SK-MEL-5 (cell line): ENCODE measurements at regions not wholly inside any gene's neighbourhood (a gene's known extent, or its start where the extent isn't known, plus 50 kb on each side); places are given as distances from the start of the nearest gene placed in this dataset.
"Not testable (repeated sequence)": the region's sequence is repeated elsewhere in the genome, so short reads cannot be mapped to it uniquely, and the experiment has no call there.

Experiments used
- DNase-seq: peaks from one replicate; pipeline ENCODE4 v3.0.0-alpha.2; 2016; ENCODE audit warnings: low read depth, low spot score
- in situ Hi-C: cut with HindIII; loops from 2 replicates; pipeline ENCODE4 v1.10.0; 2016; ENCODE audit warnings: low sequenced_read_pairs, high pct_unique_total_duplicates, low pct_unique_long_range_greater_than_20kb

DNA sequence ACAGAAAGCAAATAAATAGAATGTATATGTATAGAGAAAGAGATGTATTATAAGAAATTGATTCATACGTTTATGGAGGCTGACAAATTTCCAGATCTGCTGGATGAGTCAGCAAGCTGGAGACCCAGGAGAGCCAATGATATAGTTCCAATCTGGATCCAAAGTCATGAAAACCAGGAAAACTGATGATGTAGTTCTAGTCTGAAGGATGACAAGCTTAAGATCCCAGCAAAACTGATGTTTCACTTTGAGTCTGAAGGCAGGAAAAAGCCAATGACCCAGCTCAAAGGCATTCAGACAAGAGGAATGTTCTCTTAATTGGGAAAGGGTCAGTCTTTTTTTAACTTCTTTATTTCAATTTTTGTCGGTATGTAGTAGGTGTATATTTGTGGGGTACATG lies 102.6 kb downstream of the LHFPL1 start:
- DNase-seq, result no peak
- in situ Hi-C loops, result no loop called here

DNA sequence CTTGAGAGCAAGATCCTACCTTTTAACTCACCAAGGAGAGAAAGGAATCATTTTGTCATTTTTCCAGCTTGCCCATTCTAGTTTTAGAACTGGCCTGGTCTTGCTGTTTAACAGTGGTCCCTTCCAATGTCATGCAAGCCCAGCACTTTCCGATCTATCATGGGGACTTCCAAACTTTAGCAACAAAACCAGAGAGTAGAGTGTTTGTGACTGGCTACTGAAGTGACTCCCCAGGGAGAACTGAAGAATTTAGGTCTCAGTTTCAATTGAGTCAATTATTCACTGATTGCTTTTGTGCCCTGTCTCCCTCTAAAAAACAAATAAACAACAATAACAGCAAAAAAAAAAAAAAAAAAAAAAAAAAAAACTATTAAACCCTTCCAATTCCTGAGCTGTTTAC lies 108.3 kb downstream of the LHFPL1 start:
- no peak for DNase-seq
- in situ Hi-C loops, result no loop called here

DNA sequence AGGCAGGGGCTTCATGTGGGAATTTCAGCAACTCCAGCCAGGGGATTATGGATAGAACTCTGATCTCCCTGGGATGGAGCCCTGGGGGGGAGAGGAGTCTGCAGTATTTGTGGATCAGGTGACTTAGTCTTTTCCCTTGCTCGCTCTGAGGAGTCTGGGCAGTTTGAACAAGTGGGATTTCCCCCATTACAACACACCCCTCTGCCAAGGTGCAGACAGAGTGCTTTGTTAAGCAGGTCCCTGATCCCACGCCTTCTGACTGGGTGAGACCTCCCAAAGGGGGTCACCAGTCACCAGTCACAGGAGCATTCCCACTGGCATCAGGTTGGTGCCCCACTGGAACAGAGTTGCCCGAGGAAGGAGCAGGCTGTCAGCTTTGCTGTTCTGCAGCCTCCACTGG lies 123.9 kb downstream of the LHFPL1 start:
- in situ Hi-C loops, result no loop called here
- no peak for DNase-seq

DNA sequence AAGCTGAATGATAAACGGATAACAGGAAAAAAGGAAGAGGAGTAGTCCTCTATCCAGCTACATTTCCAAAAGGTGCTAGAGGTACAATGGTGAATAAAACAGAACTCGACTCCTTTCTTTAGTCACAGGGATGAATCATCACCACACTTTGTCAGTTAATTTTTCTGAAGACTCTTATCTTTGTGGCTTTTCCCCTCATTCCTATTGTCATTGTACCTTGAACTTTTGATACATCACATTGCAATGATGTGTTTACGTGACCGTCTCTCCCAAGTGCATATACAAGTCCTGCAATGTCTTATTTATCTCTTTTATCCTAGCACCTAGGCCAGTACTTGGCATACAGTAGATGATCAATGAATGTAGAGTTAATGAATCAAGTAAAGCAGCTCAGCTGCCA lies 134.7 kb downstream of the LHFPL1 start:
- DNase-seq, result no peak
- in situ Hi-C loops, result no loop called here

DNA sequence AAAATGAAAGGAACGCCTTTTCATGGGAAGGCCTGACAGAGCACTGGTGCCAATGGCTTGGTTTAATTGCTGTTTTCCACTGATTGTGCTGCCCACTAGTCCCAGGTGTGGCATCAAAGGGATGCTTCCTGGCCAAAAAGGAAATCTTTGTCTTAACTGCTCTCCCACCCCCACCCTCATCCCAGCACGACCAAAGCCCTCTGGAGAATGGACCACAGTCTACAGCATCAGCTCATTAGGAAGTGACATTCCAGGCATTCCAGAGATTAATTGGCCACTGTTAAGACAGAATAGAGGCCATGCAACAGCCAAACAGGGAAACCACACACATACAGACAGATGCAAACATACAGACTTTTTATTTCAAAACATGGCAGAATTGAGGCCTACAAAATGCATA lies 143.2 kb downstream of the LHFPL1 start:
- DNase-seq, result no peak
- in situ Hi-C loops, result no loop called here

DNA sequence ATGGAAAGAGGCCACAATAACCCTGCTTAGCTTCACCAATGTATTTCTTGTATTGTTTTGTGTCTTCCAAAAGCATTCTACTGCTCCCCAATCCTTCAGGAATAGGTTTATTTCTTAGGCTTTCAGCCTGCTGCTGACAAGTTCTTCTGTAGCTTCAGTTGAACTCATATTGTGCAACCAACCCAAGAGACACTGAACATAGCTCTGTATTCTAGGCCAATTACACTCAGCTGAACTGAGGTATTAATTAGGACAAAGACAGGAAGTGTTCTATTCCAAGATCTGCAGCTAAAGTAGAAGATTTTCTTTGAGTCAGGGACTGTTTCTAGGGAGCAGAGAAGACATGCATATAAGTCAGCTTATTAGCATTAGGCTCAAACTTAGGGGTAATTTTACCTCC lies 151.8 kb downstream of the LHFPL1 start:
- DNase-seq, result no peak
- in situ Hi-C loops, result no loop called here

DNA sequence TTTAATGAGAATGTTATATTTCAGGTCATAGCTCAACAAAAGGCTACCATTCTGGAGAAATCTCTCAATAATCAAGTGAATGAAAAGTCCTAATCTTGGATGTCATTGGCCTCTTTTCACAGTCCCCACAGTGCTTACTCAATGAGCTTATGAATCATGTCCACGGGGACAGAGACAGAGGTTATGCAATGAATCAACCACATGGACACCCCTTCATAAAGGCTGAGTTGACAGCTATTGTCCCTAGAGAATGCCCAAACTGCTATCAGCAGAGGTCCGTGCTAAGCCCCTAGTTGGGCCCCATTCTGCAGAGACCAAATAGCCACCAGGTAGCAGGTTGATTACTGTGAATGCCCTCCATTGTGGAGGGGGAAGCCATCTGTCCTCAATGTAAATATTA lies 158.1 kb downstream of the LHFPL1 start:
- in situ Hi-C loops, result no loop called here
- no peak for DNase-seq

DNA sequence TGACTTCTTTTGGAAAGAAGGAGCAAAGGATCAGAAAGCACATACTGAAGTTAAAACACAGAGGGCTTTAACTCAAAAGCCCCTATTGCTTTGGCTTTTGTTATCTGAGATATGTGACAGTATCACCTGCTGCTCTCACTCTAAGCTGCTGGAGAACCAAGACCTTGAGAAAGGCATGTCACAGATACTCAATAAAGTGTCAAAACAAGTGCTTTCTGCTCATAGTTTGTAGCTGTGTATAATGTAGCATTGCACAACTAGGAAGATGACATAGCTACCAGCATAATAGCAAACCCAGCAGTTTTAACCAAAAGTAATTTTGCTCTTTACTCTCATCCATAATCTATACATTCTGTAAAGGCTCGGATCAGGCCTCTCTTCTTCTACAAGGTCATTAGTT lies 159.6 kb downstream of the LHFPL1 start:
- no peak for DNase-seq
- in situ Hi-C loops, result no loop called here

DNA sequence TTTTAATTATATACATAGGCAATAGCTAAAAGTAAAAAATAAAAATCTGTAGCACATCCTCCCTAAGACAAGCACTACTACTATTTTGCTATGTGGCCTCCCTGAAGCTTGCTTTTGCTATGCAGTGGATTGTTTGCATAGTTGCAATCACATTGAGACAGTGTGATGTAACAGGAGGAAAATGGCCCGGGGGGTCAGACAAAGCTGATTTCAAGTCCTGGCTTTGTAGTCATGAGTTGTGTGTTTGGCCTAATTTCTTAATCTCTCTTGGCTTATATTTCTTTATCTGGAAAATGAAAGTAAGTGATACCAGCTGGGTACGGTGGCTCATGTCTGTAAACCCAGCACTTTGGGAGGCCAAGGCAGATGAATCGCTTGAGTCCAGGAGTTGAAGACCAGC lies 166.6 kb downstream of the LHFPL1 start:
- in situ Hi-C loops, result no loop called here
- peak; percentile 6 for DNase-seq

DNA sequence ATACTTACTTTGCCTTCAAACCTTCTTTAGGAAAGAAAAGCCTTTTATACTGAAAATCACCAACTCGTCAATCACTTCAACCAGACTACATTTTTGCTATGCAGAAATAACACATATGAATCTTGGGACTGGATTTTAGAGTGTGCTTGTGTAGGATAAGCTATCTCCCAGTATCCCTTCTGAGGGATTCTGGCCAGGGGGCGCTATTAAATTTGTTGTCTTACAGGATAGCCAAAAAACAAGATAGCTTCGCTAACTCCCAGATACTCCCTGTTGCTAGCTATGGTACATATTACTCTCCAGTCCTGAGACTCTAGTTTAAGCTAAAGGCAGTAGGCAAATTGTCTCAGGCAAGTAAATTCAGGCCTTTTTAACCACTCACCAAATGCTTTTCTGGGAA lies 167.2 kb downstream of the LHFPL1 start:
- peak; percentile 50 for DNase-seq
- in situ Hi-C loops, result no loop called here

DNA sequence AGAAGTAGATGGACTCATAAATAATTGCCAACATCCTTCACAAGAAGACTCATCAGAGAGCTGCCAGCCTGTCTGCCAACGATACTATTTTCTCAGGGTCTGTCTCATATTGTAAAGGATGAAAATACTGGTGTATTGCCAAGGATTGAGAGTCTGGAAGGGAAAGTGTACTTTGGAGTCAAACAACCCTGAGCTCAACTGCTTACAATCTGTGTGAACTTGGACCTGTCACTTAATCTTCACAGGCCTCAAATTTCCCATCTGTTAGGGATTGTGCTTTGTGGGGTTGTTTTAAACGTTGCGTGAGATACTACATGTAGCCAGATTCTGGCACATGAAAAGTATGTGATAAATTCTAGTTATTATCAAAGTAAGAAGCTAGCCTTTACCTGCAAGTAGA lies 169.1 kb downstream of the LHFPL1 start:
- DNase-seq, result no peak
- in situ Hi-C loops, result no loop called here

DNA sequence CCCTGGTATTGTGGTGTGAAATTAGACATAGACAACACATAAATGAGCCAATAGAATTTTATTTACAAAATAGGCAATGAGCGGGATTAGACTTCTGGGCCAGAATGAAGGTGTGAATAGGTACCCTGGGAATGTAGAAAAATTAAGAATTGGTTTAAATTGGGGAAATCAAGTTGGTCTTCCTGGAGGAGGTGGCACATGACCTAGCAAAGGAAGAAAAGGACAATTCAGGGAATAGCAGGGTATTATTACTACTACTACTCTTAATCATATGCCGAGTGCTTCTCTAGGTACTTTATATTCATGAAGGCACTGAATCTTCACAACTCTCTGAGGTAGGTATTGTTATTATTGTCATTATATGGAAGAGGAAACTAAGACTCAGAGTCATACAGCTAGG lies 202.1 kb downstream of the LHFPL1 start:
- no peak for DNase-seq
- in situ Hi-C loops, result no loop called here

DNA sequence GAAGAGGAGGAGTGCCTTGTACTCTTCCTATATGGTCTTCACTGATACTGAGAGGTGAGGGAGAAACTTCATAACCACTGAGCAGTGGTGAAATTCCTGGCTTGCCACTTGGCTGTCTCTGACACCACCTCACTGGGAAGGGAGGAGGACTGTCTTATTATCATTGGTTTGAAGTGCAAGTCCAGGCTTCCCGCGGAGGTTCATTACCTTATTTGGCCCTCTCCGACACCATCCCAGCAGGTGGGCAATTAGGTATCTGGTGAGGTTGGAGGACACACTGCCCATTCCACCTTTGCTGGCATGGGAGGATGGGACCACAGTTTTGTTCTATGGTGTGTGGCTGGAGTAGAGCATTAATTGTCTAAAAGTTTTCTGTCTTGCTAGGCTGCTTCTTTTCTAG lies 206.1 kb downstream of the LHFPL1 start:
- in situ Hi-C loops, result no loop called here

DNA sequence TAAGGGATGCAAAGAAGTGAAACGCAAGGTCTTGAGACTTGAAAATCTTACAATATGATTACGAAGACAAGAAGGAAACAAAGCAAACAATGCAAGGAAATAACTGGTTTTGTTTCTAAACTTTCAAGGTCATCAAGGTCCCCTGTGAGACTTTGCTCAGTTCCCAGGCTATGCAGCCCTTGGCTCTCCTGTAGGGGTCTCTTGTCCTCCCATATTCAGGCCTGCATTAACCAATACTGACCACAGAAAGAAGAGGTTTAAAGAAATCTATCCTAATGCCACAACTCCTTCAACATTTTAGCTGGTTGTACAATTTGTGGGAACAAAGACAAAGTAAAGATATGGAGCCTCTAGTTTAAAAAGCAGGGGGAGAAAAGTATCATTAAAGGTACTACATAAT lies 209.2 kb downstream of the LHFPL1 start:
- DNase-seq, result no peak
- in situ Hi-C loops, result no loop called here

More for the DNA sequence above, 206.1 kb downstream of the LHFPL1 start:
- no peak for DNase-seq

DNA sequence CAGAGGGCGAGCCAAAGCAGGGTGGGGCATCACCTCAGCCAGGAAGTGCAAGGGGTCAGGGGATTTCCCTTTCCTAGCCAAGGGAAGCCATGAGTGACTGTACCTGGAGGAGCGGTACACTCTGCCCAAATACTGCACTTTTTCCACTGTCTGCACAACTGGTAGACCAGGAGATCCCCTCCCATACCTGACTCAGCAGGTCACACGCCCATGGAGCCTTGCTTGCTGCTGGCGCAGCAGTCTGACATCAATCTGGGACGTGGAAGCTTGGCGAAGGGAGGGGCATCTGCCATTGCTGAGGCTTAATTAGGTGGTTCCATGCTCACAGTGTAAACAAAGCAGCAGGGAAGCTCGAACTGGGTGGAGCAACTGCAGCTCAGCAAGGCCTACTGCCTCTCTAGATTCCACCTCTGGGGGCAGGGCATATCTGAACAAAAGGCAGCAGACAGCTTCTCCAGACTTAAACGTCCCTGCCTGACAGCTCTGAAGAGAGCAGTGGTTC lies 217.7 kb downstream of the LHFPL1 start:
- in situ Hi-C loops, DNase-seq: not testable (repeated sequence)

DNA sequence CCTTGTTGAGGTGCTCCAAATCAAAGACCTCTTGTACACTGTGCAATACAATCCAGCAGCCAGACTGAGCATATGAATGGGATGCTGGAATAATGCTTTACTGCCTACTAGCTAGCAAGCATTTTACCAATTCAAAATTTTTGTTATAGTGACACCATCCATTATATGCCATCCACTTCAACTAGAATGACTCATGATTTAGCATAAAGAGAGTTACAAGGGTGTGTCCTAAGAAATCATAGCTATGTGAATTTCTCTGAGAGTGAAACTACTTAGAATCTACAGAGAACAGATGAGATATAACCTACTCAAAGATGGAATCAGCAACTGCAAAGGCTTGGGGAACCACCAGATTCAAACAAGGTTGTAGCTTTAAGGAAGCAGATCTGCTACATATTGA lies 221.9 kb downstream of the LHFPL1 start:
- in situ Hi-C loops, result no loop called here
- no peak for DNase-seq

DNA sequence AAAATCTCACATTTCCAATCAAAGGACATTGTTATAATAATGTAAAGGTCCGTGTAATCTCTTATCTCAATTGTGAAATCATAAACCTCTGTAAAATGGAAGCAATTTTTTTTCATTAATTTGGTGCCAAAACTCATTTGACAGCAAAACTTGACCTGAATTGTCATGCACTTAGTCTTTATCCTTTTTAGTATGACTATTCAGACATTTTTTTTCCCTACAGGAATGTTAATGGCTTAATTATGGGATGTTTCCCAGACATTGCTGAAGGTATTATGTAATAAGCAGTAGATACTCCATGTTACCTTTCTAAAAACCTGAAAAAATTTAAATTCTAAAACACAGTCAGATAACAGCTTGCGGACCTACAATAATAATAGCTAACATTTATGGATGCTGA lies 228.9 kb downstream of the LHFPL1 start:
- in situ Hi-C loops, result no loop called here
- DNase-seq, result no peak

DNA sequence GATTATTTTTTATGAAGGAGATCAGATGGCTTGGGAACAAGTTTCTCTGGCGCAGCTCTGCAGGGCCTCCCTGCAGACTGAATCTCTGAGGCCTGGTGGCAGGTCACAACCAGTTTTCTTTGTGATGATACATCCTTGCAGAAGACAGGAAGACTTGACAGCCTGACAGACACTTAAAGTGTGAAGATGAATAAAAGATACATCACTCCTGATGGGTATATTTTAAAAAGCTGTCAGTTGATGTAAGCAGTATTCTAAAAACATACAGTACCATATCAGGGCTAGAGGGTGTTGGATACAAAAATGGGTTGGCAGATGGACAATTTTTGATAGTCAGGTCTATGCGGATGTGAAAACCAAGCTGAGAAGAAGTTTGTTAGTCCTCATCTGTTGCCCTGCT lies 239.5 kb downstream of the LHFPL1 start:
- in situ Hi-C loops, result no loop called here
- no peak for DNase-seq

DNA sequence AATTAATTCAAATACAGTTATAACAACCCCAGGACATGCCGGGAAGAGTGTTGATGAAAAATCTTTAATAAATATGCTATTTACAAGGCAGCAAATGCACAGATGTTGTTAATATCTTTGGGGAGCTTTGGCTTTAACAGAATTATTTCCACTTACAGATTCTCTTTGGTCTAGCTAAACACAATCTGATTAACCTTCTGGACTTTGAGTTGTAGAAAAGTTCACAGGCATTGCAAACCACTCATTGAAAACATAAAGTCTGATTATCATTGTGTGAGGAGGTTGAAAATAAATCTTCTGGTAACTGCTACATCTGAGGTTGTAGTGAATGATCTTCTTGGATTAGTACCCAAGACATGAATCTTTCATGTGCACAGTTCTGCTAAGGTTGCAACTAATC lies 255.6 kb downstream of the LHFPL1 start:
- DNase-seq, result no peak
- in situ Hi-C loops, result no loop called here

DNA sequence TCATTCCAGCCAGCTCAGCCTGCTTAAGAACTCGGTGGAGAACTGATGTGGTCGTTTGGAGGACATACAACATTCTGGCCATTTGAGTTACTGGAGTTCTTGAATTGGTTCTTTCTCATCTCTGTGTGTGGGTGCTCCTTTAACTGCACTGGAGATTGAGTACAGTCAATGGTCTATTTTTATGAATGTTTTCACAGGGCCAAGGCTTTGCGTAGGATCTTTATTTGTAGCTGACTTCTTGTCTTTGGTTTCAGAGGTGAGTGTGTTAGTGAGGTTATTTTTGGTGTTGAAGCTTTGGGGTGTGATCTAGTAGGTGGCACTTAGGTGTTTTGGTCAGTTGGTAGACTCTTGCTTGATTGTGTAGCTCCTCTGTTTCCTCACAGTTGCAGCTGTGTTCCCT lies 288.4 kb downstream of the LHFPL1 start:
- DNase-seq, result no peak
- in situ Hi-C loops, result no loop called here
